ENCODE measurements at regions not wholly inside any gene's neighbourhood (a gene's known extent, or its start where the extent isn't known, plus 50 kb on each side); places are given as distances from the start of the nearest gene placed in this dataset.

DNA sequence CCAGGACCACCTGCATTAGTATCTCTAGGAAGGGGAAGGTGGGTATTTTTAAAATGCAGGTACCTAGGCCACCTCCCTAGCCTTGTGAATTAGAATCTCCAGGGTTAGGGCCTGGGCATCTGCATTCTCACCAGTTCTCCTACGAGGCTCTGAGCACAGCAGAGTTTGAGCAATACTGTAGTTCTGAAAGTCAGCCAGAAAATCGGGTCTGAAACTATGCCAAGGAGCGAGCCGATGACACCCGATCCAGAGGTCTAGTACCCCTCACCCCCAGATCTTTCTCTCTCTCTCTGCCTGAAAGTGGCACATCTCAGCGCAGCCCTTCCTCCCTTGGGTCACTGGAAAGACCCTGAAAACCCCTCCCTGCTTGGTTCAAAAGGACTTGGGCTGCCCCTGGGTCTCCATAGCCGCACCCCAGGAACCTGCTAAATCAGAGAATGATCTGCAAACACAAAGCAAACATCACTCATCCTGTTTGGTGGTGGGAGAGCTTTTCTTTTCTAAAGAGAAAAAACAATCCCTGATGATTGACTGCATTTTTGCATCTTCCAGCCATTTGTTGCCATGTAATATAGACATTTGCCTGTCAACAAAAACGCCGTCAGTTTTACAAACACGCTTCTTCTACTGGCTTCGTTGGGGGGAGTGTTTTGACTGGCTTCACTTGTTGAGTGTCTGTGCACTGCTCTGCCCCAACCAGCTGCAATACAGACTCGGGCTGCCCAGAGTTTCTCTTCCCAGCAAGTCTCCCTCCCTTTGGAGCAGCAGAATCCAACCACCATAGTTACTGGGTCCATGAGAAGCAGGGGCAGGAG, 229.9 kb downstream of the MN1 start:
- Histone ChIP-seq H3K27ac (no peak overlapping the region), H3K36me3 (no peaks in the 10 kb centered on the region), H3K27me3 (ENCODE audit: insufficient read depth, low read depth, severe bottlenecking) (no peaks in the 10 kb centered on the region), H3K4me3 (ENCODE audit: low read depth, low read length) (no peak overlapping the region), H3K9me3 (ENCODE audit: severe bottlenecking) (no peaks in the 10 kb centered on the region)
- DNase-seq, result no peak
- TF ChIP-seq, protein P1, sequence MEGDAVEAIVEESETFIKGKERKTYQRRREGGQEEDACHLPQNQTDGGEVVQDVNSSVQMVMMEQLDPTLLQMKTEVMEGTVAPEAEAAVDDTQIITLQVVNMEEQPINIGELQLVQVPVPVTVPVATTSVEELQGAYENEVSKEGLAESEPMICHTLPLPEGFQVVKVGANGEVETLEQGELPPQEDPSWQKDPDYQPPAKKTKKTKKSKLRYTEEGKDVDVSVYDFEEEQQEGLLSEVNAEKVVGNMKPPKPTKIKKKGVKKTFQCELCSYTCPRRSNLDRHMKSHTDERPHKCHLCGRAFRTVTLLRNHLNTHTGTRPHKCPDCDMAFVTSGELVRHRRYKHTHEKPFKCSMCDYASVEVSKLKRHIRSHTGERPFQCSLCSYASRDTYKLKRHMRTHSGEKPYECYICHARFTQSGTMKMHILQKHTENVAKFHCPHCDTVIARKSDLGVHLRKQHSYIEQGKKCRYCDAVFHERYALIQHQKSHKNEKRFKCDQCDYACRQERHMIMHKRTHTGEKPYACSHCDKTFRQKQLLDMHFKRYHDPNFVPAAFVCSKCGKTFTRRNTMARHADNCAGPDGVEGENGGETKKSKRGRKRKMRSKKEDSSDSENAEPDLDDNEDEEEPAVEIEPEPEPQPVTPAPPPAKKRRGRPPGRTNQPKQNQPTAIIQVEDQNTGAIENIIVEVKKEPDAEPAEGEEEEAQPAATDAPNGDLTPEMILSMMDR (IDR thresholded peaks at IDR 0.05; ENCODE audit: low read depth, low read length), result no peak

- H3K27ac ChIP-seq, result no peak overlapping the region
- TF ChIP-seq, protein P1 (IDR thresholded peaks at IDR 0.05; ENCODE audit: low read depth, low read length), result no peak
- no peaks in the 10 kb centered on the region for H3K9me3 ChIP-seq (ENCODE audit: severe bottlenecking)
- no peak for DNase-seq
- no peaks in the 10 kb centered on the region for H3K27me3 ChIP-seq (ENCODE audit: insufficient read depth, low read depth, severe bottlenecking)
- no peak overlapping the region for H3K4me3 ChIP-seq (ENCODE audit: low read depth, low read length)
- H3K36me3 ChIP-seq, result no peaks in the 10 kb centered on the region
Observed at GRCh38 chr22:27572278-27572666, 229.3 kb downstream of the MN1 start.

DNA sequence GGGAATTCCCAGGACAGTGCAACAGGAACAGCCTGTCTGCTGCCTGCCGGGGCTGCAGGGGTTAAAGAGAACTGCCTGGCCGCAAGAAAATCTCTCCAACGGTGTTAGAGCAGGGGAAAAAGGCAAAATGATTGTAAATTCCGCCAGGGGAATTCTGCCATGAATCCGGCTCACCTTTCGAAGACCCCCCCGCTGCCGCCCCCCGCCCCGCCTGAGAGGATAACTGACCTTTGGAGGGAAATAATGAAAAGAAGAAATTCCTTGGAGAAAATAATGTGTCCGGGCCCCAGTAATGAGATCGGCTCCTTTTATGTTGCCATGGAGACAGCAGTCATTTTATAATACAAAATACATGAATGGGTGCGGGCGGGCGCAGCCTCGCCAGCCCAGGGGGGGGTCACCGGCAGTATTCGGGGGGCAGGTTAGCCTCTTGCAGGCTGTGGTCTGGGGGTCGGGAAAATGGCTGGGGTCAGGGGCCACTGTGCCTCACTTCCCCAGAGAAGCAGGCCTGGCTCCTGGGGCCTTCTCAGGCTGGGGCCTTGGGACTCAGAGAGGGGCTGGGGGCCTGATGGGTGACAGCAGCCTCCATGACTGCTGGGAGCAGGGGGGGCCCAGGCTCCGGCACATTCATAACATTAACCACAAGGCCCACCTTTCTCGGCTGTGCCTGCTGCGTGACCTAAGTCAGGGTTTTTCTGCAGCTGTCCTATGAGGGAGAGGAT, 228.1 kb downstream of the MN1 start:
- H3K27ac ChIP-seq, result no peak overlapping the region
- no peak overlapping the region for H3K4me3 ChIP-seq (ENCODE audit: low read depth, low read length)
- H3K36me3 ChIP-seq, result no peaks in the 10 kb centered on the region
- no peak for DNase-seq
- no peaks in the 10 kb centered on the region for H3K9me3 ChIP-seq (ENCODE audit: severe bottlenecking)
- H3K27me3 ChIP-seq (ENCODE audit: insufficient read depth, low read depth, severe bottlenecking), result no peaks in the 10 kb centered on the region
- TF ChIP-seq, protein P1 (IDR thresholded peaks at IDR 0.05; ENCODE audit: low read depth, low read length), result no peak

DNA sequence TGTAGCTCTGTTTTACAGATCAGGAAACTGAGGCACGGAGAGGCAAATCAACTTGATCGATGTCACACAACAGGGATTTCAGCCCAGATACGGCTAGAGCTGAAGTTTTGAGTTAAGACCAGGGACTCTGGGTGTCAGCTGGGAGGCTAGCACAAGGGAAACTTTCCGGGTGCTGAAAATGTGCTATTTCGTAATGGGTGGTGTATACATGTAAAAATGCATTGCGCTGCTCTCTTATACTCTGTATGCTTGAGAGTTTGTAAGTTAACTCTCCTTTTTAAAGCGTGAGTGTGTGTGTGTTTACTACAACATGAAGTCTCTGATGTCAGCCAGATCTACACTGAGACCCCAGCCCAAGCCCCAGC, 227.6 kb downstream of the MN1 start:
- Histone ChIP-seq H3K27ac (no peak overlapping the region), H3K36me3 (no peaks in the 10 kb centered on the region), H3K27me3 (ENCODE audit: insufficient read depth, low read depth, severe bottlenecking) (no peaks in the 10 kb centered on the region), H3K9me3 (ENCODE audit: severe bottlenecking) (no peaks in the 10 kb centered on the region), H3K4me3 (ENCODE audit: low read depth, low read length) (no peak overlapping the region)
- TF ChIP-seq, protein P1 (IDR thresholded peaks at IDR 0.05; ENCODE audit: low read depth, low read length), result no peak
- no peak for DNase-seq

GRCh38 chr22:27574651-27575050, 226.9 kb downstream of the MN1 start:
- Histone ChIP-seq H3K27me3 (ENCODE audit: insufficient read depth, low read depth, severe bottlenecking) (no peaks in the 10 kb centered on the region), H3K27ac (no peak overlapping the region), H3K9me3 (ENCODE audit: severe bottlenecking) (no peaks in the 10 kb centered on the region), H3K36me3 (no peaks in the 10 kb centered on the region), H3K4me3 (ENCODE audit: low read depth, low read length) (no peak overlapping the region)
- DNase-seq, result no peak
- TF ChIP-seq, protein P1 (IDR thresholded peaks at IDR 0.05; ENCODE audit: low read depth, low read length), result no peak
